GM12865 (cell line): ENCODE measurements at regions not wholly inside any gene's neighbourhood (a gene's known extent, or its start where the extent isn't known, plus 50 kb on each side); places are given as distances from the start of the nearest gene placed in this dataset.

ENCODE experiments used
- DNase-seq: peaks from one replicate; pipeline ENCODE4 v3.0.0; 2010; ENCODE audit warnings: low read depth
- H3K4me3 ChIP-seq: 2 replicates; pipeline ENCODE4 v1.5.1; 2011; ENCODE audit warnings: mild to moderate bottlenecking, low read depth, low read length, control low read depth
- CTCF ChIP-seq: IDR thresholded peaks from 2 replicates; pipeline ENCODE4 v1.5.1; 2011; ENCODE audit warnings: low read length, control low read depth, low read depth, inconsistent platforms; ENCODE audit not compliant: insufficient read depth; ENCODE audit errors: missing control alignments

GRCh38 chr1:209094384-209094783 lies 489.1 kb upstream of the CAMK1G start:
- TF ChIP-seq CTCF: no peak
- DNase-seq: no peak

GRCh38 chr1:209095627-209096595 lies 487.6 kb upstream of the CAMK1G start:
- H3K4me3 ChIP-seq: no peak overlapping the region
- TF ChIP-seq CTCF: no peak
- no peak for DNase-seq

More at GRCh38 chr1:209094384-209094783, 489.1 kb upstream of the CAMK1G start:
- H3K4me3 ChIP-seq: no peak overlapping the region

- no peak overlapping the region for H3K4me3 ChIP-seq
- TF ChIP-seq CTCF: no peak
- no peak for DNase-seq
Measured at GRCh38 chr1:209100460-209100859, 483.1 kb upstream of the CAMK1G start.

GRCh38 chr1:209101106-209101505 lies 482.4 kb upstream of the CAMK1G start:
- TF ChIP-seq CTCF: no peak
- no peak for DNase-seq
- no peak overlapping the region for H3K4me3 ChIP-seq

- DNase-seq: no peak
- no peak overlapping the region for H3K4me3 ChIP-seq
- no peak for TF ChIP-seq CTCF
Measured at GRCh38 chr1:209102120-209102519, 481.4 kb upstream of the CAMK1G start.

- no peak for TF ChIP-seq CTCF
- no peak for DNase-seq
- no peak overlapping the region for H3K4me3 ChIP-seq
Measured at GRCh38 chr1:209102531-209102930, 481.0 kb upstream of the CAMK1G start.

GRCh38 chr1:209103092-209103491 lies 480.4 kb upstream of the CAMK1G start:
- no peak for TF ChIP-seq CTCF
- H3K4me3 ChIP-seq: peak overlapping the region; percentile 53
- DNase-seq: peak; percentile 78
